DOHH2 (cell line): ENCODE measurements at regions not wholly inside any gene's neighbourhood (a gene's known extent, or its start where the extent isn't known, plus 50 kb on each side); places are given as distances from the start of the nearest gene placed in this dataset.

Source experiments
- H3F3A ChIP-seq: fragments of 200-600 bp; sonication (generic), shearing (Covaris generic); 2 replicates; pipeline ENCODE4 v1.6.0; 2016; ENCODE audit warnings: antibody characterized with exemption, mild to moderate bottlenecking; ENCODE audit not compliant: control insufficient read depth, insufficient read depth
- H3K27ac ChIP-seq: fragments of 200-600 bp; sonication (generic); 2 replicates; pipeline ENCODE4 v1.5.1; 2014; ENCODE audit warnings: low read depth, mild to moderate bottlenecking, low read length, moderate library complexity
- H3K27me3 ChIP-seq: fragments of 200-600 bp; sonication (generic); 2 replicates; pipeline ENCODE4 v1.6.1; 2014; ENCODE audit warnings: mild to moderate bottlenecking, low read length, mixed read lengths; ENCODE audit not compliant: control insufficient read depth
- H3K36me3 ChIP-seq: fragments of 200-600 bp; sonication (generic); 2 replicates; pipeline ENCODE4 v1.6.1; 2014; ENCODE audit warnings: mild to moderate bottlenecking, low read length, moderate library complexity, mixed read lengths; ENCODE audit not compliant: control insufficient read depth
- H3K4me1 ChIP-seq: fragments of 200-600 bp; sonication (generic); 2 replicates; pipeline ENCODE4 v1.6.1; 2014; ENCODE audit warnings: mild to moderate bottlenecking, low read length, mixed read lengths; ENCODE audit not compliant: control insufficient read depth
- H3K4me2 ChIP-seq: fragments of 200-600 bp; sonication (generic); 2 replicates; pipeline ENCODE4 v1.6.0; 2014; ENCODE audit warnings: mild to moderate bottlenecking, low read length, moderate library complexity
- H3K4me3 ChIP-seq: fragments of 200-600 bp; sonication (generic); 2 replicates; pipeline ENCODE4 v1.5.1; 2014; ENCODE audit warnings: mild to moderate bottlenecking, low read length, mixed read lengths
- H3K79me2 ChIP-seq: fragments of 200-600 bp; sonication (generic); 2 replicates; pipeline ENCODE4 v1.6.1; 2014; ENCODE audit warnings: mild to moderate bottlenecking, low read length, mixed read lengths; ENCODE audit not compliant: control insufficient read depth
- H3K9me2 ChIP-seq: fragments of 200-600 bp; sonication (generic); replicated peaks from 2 replicates; pipeline ENCODE4 v1.6.1; 2014; ENCODE audit warnings: mild to moderate bottlenecking, low read length, mixed read lengths; ENCODE audit not compliant: control insufficient read depth
- H3K9me3 ChIP-seq: fragments of 200-600 bp; sonication (generic); 2 replicates; pipeline ENCODE4 v1.6.1; 2014; ENCODE audit warnings: antibody characterized with exemption, low read length, mixed read lengths; ENCODE audit not compliant: control insufficient read depth, insufficient read depth
- H4K20me1 ChIP-seq: fragments of 200-600 bp; sonication (generic); 2 replicates; pipeline ENCODE4 v1.6.0; 2014; ENCODE audit warnings: low read depth, mild to moderate bottlenecking, antibody characterized with exemption, low read length, moderate library complexity; ENCODE audit not compliant: control insufficient read depth, insufficient read depth
- EZH2phosphoT487 ChIP-seq: fragments of 200-600 bp; sonication (generic); IDR thresholded peaks from 2 replicates; pipeline ENCODE4 v1.6.1; 2017; ENCODE audit warnings: borderline replicate concordance, mild to moderate bottlenecking, antibody characterized with exemption, low read length, moderate library complexity, mixed read lengths
- TF ChIP-seq, protein P1 (sequence below): fragments of 200-600 bp; sonication (generic); IDR thresholded peaks from one replicate; pipeline ENCODE4 v1.5.1; 2014; ENCODE audit warnings: antibody characterized with exemption, mild to moderate bottlenecking, low read depth, low read length; ENCODE audit not compliant: poor library complexity, severe bottlenecking

DNA sequence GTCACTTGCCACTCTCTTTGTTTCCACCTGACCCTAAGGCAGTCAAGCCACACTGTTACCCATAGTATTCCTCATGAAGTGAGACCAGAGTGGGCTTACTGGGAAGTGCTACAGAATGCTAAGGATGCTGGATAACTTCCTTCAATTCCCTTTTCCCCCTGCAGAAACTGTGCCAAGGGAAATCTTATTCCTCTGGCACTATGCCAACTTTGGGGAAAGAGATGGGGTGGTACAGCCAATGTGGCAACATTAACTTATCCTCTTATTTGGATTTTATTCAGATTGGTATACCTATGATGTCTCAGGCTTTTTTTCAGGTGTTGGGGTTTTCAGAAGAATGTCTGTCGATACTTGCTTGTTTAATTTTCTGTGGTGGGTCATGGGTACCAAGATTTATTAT, 599.4 kb upstream of the PBX1 start:
- Histone ChIP-seq H3K27me3 (no peaks in the 10 kb centered on the region), H3K4me1 (no peaks in the 10 kb centered on the region), H3K27ac (no peak overlapping the region), H3K36me3 (no peaks in the 10 kb centered on the region), H3K9me2 (no peaks in the 10 kb centered on the region), H4K20me1 (no peaks in the 10 kb centered on the region), H3K4me2 (no peak overlapping the region), H3K9me3 (peaks cover 6% of the 10 kb centered on the region; the same call in 1 of the 2 replicates), H3K4me3 (no peak overlapping the region), H3F3A (no peaks in the 10 kb centered on the region), H3K79me2 (no peaks in the 10 kb centered on the region)
- TF ChIP-seq, protein P1, sequence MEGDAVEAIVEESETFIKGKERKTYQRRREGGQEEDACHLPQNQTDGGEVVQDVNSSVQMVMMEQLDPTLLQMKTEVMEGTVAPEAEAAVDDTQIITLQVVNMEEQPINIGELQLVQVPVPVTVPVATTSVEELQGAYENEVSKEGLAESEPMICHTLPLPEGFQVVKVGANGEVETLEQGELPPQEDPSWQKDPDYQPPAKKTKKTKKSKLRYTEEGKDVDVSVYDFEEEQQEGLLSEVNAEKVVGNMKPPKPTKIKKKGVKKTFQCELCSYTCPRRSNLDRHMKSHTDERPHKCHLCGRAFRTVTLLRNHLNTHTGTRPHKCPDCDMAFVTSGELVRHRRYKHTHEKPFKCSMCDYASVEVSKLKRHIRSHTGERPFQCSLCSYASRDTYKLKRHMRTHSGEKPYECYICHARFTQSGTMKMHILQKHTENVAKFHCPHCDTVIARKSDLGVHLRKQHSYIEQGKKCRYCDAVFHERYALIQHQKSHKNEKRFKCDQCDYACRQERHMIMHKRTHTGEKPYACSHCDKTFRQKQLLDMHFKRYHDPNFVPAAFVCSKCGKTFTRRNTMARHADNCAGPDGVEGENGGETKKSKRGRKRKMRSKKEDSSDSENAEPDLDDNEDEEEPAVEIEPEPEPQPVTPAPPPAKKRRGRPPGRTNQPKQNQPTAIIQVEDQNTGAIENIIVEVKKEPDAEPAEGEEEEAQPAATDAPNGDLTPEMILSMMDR = no peak
- TF ChIP-seq EZH2phosphoT487 = no peak

DNA sequence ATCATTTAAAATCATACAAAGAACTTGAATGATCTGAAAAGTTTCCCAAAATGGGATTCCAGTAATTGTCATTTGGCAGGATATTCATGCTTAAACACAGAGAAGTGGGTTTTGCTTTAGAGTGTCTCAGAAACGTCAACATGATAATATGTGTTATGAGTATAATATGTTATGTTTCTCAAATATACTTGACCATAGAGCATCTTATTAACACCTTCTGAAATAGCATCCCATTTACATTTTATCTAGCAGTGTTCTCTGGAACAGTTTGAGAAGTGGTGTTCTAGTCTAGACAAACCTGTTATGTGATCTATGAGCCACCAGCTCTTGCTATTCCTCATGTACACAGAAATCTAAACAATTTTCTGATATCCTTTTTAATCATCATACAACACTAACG, 588.8 kb upstream of the PBX1 start:
- Histone ChIP-seq H3K4me3 (no peak overlapping the region), H3K4me1 (no peaks in the 10 kb centered on the region), H4K20me1 (no peaks in the 10 kb centered on the region), H3F3A (no peaks in the 10 kb centered on the region), H3K36me3 (no peaks in the 10 kb centered on the region), H3K27ac (no peak overlapping the region), H3K27me3 (no peaks in the 10 kb centered on the region), H3K9me2 (no peaks in the 10 kb centered on the region), H3K9me3 (no peaks in the 10 kb centered on the region), H3K79me2 (no peaks in the 10 kb centered on the region), H3K4me2 (no peak overlapping the region)
- TF ChIP-seq, protein P1 = no peak
- no peak for TF ChIP-seq EZH2phosphoT487

DNA sequence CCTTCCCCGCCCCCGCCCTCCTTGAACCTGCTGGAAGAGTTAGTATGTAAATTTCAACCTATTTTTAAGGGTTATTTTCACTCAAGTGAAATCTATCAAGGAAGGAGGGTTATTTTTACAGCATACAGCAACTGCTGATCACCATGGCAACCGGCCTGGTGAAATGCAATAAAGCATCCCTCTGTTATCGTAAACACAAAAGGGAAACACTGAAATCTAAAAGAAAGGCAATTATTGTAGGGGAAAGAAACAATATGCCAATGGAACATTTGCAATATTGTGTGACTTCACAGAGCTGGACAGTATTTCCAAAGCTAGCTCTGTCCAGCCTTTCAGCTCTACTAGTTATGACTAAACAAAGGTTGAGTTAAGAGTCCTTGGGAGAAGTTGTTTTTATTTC, 588.3 kb upstream of the PBX1 start:
- no peak overlapping the region for H3K27ac ChIP-seq
- no peaks in the 10 kb centered on the region for H3K36me3 ChIP-seq
- no peak overlapping the region for H3K4me3 ChIP-seq
- H3K4me1 ChIP-seq = no peaks in the 10 kb centered on the region
- H3K79me2 ChIP-seq = no peaks in the 10 kb centered on the region
- no peaks in the 10 kb centered on the region for H3F3A ChIP-seq
- no peak overlapping the region for H3K4me2 ChIP-seq
- no peaks in the 10 kb centered on the region for H3K27me3 ChIP-seq
- H3K9me2 ChIP-seq = no peaks in the 10 kb centered on the region
- H4K20me1 ChIP-seq = no peaks in the 10 kb centered on the region
- TF ChIP-seq, protein P1 = no peak
- no peak for TF ChIP-seq EZH2phosphoT487
- H3K9me3 ChIP-seq = no peaks in the 10 kb centered on the region

DNA sequence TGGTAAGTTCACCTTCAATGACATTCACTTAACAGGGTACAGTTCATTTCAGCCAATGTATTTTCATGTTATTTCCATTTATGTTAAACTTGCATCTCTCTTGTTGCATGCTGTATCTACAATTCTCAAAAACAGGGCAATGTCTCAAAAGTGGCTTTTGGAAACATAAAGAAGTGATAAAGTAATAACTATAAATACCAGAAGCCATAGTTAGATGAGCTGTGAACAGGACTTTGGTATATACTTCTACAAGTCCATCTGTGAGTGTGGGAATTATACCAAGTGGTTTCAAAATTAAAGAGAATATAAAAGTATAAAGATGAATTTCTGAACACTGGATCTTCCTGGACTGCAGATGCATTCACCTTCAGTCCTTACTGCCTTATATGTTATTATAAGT, 585.4 kb upstream of the PBX1 start:
- H3K79me2 ChIP-seq = no peaks in the 10 kb centered on the region
- H3K36me3 ChIP-seq = no peaks in the 10 kb centered on the region
- TF ChIP-seq EZH2phosphoT487 = no peak
- no peak overlapping the region for H3K4me2 ChIP-seq
- H3K9me2 ChIP-seq = no peaks in the 10 kb centered on the region
- H3K9me3 ChIP-seq = no peaks in the 10 kb centered on the region
- no peaks in the 10 kb centered on the region for H3F3A ChIP-seq
- H3K4me1 ChIP-seq = no peaks in the 10 kb centered on the region
- no peaks in the 10 kb centered on the region for H3K27me3 ChIP-seq
- H3K4me3 ChIP-seq = no peak overlapping the region
- no peaks in the 10 kb centered on the region for H4K20me1 ChIP-seq
- no peak overlapping the region for H3K27ac ChIP-seq
